ENCODE measurements at regions not wholly inside any gene's neighbourhood (a gene's known extent, or its start where the extent isn't known, plus 50 kb on each side); places are given as distances from the start of the nearest gene placed in this dataset.

- FAIRE-seq (no peak), ATAC-seq (no peak), DNase-seq (ENCODE audit: low spot score) (no peak)
- BruUV-seq (replicated peaks), result no TSS peak
- Histone ChIP-seq H2AFZ (ENCODE audit: low read length) (no peak overlapping the region), H3K27ac (ENCODE audit: extremely low read length, insufficient read depth, low read length) (no peak overlapping the region), H3K9me3 (ENCODE audit: low read length) (0 out of 2 replicates have a peak, but pooled peaks cover 6% of the 10 kb centered on the region), H3K4me2 (ENCODE audit: low read depth, low read length) (no peak overlapping the region), H4K20me1 (ENCODE audit: insufficient read depth, low read length) (no peaks in the 10 kb centered on the region), H3K4me3 (replicated peaks in 1 of 3; ENCODE audit: insufficient read depth in 1 of 3, low read depth in 2 of 3, low read length in 3 of 3) (no peak overlapping the region), H3K4me1 (ENCODE audit: insufficient read depth, low read length) (no peaks in the 10 kb centered on the region), H3K36me3 (replicated peaks in 1 of 2; ENCODE audit: control insufficient read depth in 1 of 2, insufficient read depth in 2 of 2, low read length in 2 of 2) (no peaks in the 10 kb centered on the region), H3K79me2 (ENCODE audit: insufficient read depth, low read length) (no peaks in the 10 kb centered on the region), H3K27me3 (ENCODE audit: control insufficient read depth in 1 of 2, insufficient read depth in 2 of 2, low read length in 2 of 2) (no peaks in the 10 kb centered on the region), H3K9ac (ENCODE audit: insufficient read depth, low read depth, low read length) (no peak overlapping the region)
- in situ Hi-C loops (cut with HindIII; ENCODE audit: extremely low pct_ligation_motif_present, low pct_unique_long_range_greater_than_20kb), result no loop called here
- TF ChIP-seq ATF7 (IDR thresholded peaks at IDR 0.05) (no peak), ATF7 (CRISPR knock-in tag; IDR thresholded peaks at IDR 0.05) (no peak), ESRRA (CRISPR knock-in tag; IDR thresholded peaks at IDR 0.05; ENCODE audit: low read depth) (no peak)
- 3% methylated on average over 2 of the region's 2 CpGs for WGBS (ENCODE audit: low lambda C conversion rate)
- ChIA-PET POLR2A (no interaction called here), CTCF (ENCODE audit: low intra/inter-chr PET ratio, low total read pairs) (no interaction called here)
- intact Hi-C loops (cut with micrococcal nuclease; ENCODE audit: unreplicated experiment), result no loop called here
Observed at GRCh38 chr2:22992441-22992840, 392.5 kb upstream of the KLHL29 start.

- WGBS (ENCODE audit: low lambda C conversion rate), result 0% methylated on average over 1 of the region's 1 CpG
- Histone ChIP-seq H3K4me2 (ENCODE audit: low read depth, low read length) (no peak overlapping the region), H3K9me3 (ENCODE audit: low read length) (0 out of 2 replicates have a peak, but pooled peaks cover 6% of the 10 kb centered on the region), H3K79me2 (ENCODE audit: insufficient read depth, low read length) (no peaks in the 10 kb centered on the region), H4K20me1 (ENCODE audit: insufficient read depth, low read length) (no peaks in the 10 kb centered on the region), H3K27me3 (ENCODE audit: control insufficient read depth in 1 of 2, insufficient read depth in 2 of 2, low read length in 2 of 2) (no peaks in the 10 kb centered on the region), H3K36me3 (replicated peaks in 1 of 2; ENCODE audit: control insufficient read depth in 1 of 2, insufficient read depth in 2 of 2, low read length in 2 of 2) (no peaks in the 10 kb centered on the region), H3K27ac (ENCODE audit: extremely low read length, insufficient read depth, low read length) (no peak overlapping the region), H3K4me1 (ENCODE audit: insufficient read depth, low read length) (no peaks in the 10 kb centered on the region), H3K9ac (ENCODE audit: insufficient read depth, low read depth, low read length) (no peak overlapping the region), H3K4me3 (replicated peaks in 1 of 3; ENCODE audit: insufficient read depth in 1 of 3, low read depth in 2 of 3, low read length in 3 of 3) (no peak overlapping the region), H2AFZ (ENCODE audit: low read length) (no peak overlapping the region)
- in situ Hi-C loops (cut with HindIII; ENCODE audit: extremely low pct_ligation_motif_present, low pct_unique_long_range_greater_than_20kb) (no loop called here), intact Hi-C loops (cut with micrococcal nuclease; ENCODE audit: unreplicated experiment) (no loop called here)
- no peak for TF ChIP-seq RBM39 (IDR thresholded peaks at IDR 0.05; ENCODE audit: low read depth, low read length, poor library complexity, severe bottlenecking)
- no peak for TF ChIP-seq GFI1 (CRISPR knock-in tag; IDR thresholded peaks at IDR 0.05; ENCODE audit: borderline replicate concordance)
- no peak for TF ChIP-seq IRF1 (CRISPR knock-in tag; IDR thresholded peaks at IDR 0.05; ENCODE audit: low read depth)
- TF ChIP-seq SMARCE1 (IDR thresholded peaks at IDR 0.05; ENCODE audit: borderline replicate concordance), result no peak
- no peak for TF ChIP-seq ZNF724P (CRISPR knock-in tag; IDR thresholded peaks at IDR 0.05; ENCODE audit: borderline replicate concordance)
- TF ChIP-seq ARNT (IDR thresholded peaks at IDR 0.05), result no peak
- no peak for TF ChIP-seq ZNF781 (CRISPR knock-in tag; IDR thresholded peaks at IDR 0.05; ENCODE audit: borderline replicate concordance, not compliant biosample characterization)
- TF ChIP-seq SCMH1 (CRISPR knock-in tag; IDR thresholded peaks at IDR 0.05; ENCODE audit: borderline replicate concordance), result no peak
- no peak for TF ChIP-seq CBX5 (CRISPR knock-in tag; IDR thresholded peaks at IDR 0.05; ENCODE audit: borderline replicate concordance)
- TF ChIP-seq ZMAT3 (CRISPR knock-in tag; conservative IDR thresholded peaks at IDR 0.05), result no peak
- no peak for TF ChIP-seq ZSCAN22 (CRISPR knock-in tag; IDR thresholded peaks at IDR 0.05)
- TF ChIP-seq ZNF766 (CRISPR knock-in tag; IDR thresholded peaks at IDR 0.05; ENCODE audit: borderline replicate concordance), result no peak
- BruUV-seq (replicated peaks), result no TSS peak
- DNase-seq (ENCODE audit: low spot score) (no peak), FAIRE-seq (no peak), ATAC-seq (no peak)
- ChIA-PET POLR2A (no interaction called here), CTCF (ENCODE audit: low intra/inter-chr PET ratio, low total read pairs) (no interaction called here)
Observed at GRCh38 chr2:22993250-22993649, 391.7 kb upstream of the KLHL29 start.

All from HepG2 (cell line).